Gastrocnemius medialis (tissue), 4 donors: ENCODE measurements at regions not wholly inside any gene's neighbourhood (a gene's known extent, or its start where the extent isn't known, plus 50 kb on each side); places are given as distances from the start of the nearest gene placed in this dataset.

Experiments
- ATAC-seq, 2 donors: fragments of 150-250 bp; one replicate each; pipeline ENCODE4 v1.9.1; 2016
- DNase-seq, 2 donors: peaks; one replicate each; pipeline ENCODE4 v3.0.0-alpha.2; 2019
- H3K27ac ChIP-seq, 4 donors: fragments of 200-600 bp; sonication (generic); 1 replicate in 1 of 4; 2 replicates in 3 of 4; pipeline ENCODE4 v1.5.1; 2016 to 2018; ENCODE audit warnings: mild to moderate bottlenecking in 2 of 4, moderate library complexity in 1 of 4
- H3K27me3 ChIP-seq, 3 donors: fragments of 200-600 bp; sonication (generic) in 2 of 3; 1 replicate in 1 of 3; 2 replicates in 2 of 3; pipeline versions ENCODE4 v1.5.1 to v1.6.0; 2016 to 2019; ENCODE audit warnings: mild to moderate bottlenecking in 1 of 3, moderate library complexity in 1 of 3
- H3K36me3 ChIP-seq, 2 donors: fragments of 200-600 bp; sonication (generic) in 1 of 2; one replicate each; pipeline ENCODE4 v1.5.1; 2017 to 2018
- H3K4me1 ChIP-seq, 2 donors: fragments of 200-600 bp; sonication (generic) in 1 of 2; one replicate each; pipeline ENCODE4 v1.5.1; 2016 to 2017; ENCODE audit warnings: mild to moderate bottlenecking in 2 of 2
- H3K4me3 ChIP-seq, 4 donors: fragments of 200-600 bp; sonication (generic) in 3 of 4; 1 replicate in 1 of 4; 2 replicates in 3 of 4; pipeline ENCODE4 v1.5.1; 2016 to 2019; ENCODE audit warnings: mild to moderate bottlenecking in 2 of 4
- H3K9me3 ChIP-seq, 3 donors: fragments of 200-600 bp; sonication (generic) in 2 of 3; 1 replicate in 1 of 3; 2 replicates in 2 of 3; pipeline ENCODE4 v1.5.1; 2016 to 2019
- CTCF ChIP-seq, 5 experiments: fragments of 450-650 bp in 3 of 5; fragments of 200-600 bp in 2 of 5; sonication (generic) in 2 of 5; IDR thresholded peaks in 4 of 5; conservative IDR thresholded peaks in 1 of 5; 1 replicate in 4 of 5; 2 replicates in 1 of 5; pipeline ENCODE4 v1.5.1; 2016 to 2019; ENCODE audit warnings: antibody characterized with exemption in 5 of 5, mild to moderate bottlenecking in 3 of 5, moderate library complexity in 3 of 5
- POLR2A ChIP-seq, 2 donors: fragments of 450-650 bp; IDR thresholded peaks; one replicate each; pipeline ENCODE4 v1.6.1; 2017; ENCODE audit warnings: antibody characterized with exemption in 2 of 2, mild to moderate bottlenecking in 2 of 2, moderate library complexity in 2 of 2
- in situ Hi-C, 4 donors: fragments of 200-750 bp; cut with MboI; loops; one replicate each; pipeline versions ENCODE4 v1.15.0 to v1.8.0; 2017; ENCODE audit warnings: low sequenced_read_pairs in 4 of 4
- intact Hi-C: fragments of 100-400 bp; cut with DNase I; formaldehyde crosslinking; loops from one replicate; pipeline ENCODE4 v1.15.1; 2023; ENCODE audit warnings: low total_unique reads

- no peak overlapping the region for H3K27ac ChIP-seq
- no peaks in the 10 kb centered on the region for H3K36me3 ChIP-seq
- no peaks in the 10 kb centered on the region for H3K27me3 ChIP-seq
- H3K4me1 ChIP-seq, result no peaks in the 10 kb centered on the region
- intact Hi-C loops, result no loop called here
- H3K9me3 ChIP-seq, result no peaks in the 10 kb centered on the region
- DNase-seq, result no peak
- in situ Hi-C loops, result no loop called here
- TF ChIP-seq POLR2A (IDR thresholded peaks at IDR 0.05) (no peak), CTCF (IDR thresholded peaks at IDR 0.05 in 4 of 5, conservative IDR thresholded peaks at IDR 0.05 in 1 of 5) (no peak)
- H3K4me3 ChIP-seq, result no peak overlapping the region
- ATAC-seq, result peak; percentile 49 to 60
Observed at GRCh38 chr13:50244713-50245574, 229.7 kb downstream of the KCNRG start.

- Histone ChIP-seq H3K4me3 (no peak overlapping the region), H3K36me3 (no peaks in the 10 kb centered on the region), H3K4me1 (no peaks in the 10 kb centered on the region), H3K27ac (no peak overlapping the region), H3K27me3 (no peaks in the 10 kb centered on the region), H3K9me3 (no peaks in the 10 kb centered on the region)
- no peak for ATAC-seq
- intact Hi-C loops, result no loop called here
- in situ Hi-C loops, result no loop called here
- DNase-seq, result no peak
- no peak for TF ChIP-seq CTCF (IDR thresholded peaks at IDR 0.05 in 4 of 5, conservative IDR thresholded peaks at IDR 0.05 in 1 of 5)
- TF ChIP-seq POLR2A (IDR thresholded peaks at IDR 0.05), result no peak
Observed at GRCh38 chr13:50247223-50247622, 232.0 kb downstream of the KCNRG start.

DNA sequence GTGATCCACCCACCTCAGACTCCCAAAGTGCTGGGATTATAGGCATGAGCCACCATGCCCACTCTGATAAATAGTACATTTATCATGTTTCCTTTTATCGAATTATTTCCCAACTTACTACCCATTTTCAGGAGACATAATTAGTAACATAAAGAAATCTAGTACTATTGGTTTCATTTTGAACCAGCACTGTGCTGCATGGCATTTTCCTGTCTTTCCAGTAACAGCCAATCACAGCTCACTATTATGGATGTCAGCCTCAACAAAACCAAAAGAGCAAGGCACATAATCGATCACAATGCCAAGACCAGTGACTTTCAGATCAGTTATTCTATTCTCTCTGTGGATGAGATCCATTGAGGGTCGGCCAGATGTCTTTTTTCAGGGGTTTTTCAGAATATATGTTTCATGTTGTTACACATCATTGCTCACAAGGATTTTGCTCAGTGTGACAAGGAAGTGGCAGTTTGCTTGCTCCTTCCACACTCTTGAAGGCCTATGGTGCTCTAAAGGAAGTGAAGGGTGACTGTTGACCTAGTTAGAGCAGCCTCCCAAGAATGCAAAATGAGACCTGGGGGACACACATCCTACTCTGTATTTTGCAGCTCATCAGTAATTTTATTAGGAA lies 233.4 kb downstream of the KCNRG start:
- intact Hi-C loops, result no loop called here
- TF ChIP-seq CTCF (IDR thresholded peaks at IDR 0.05 in 4 of 5, conservative IDR thresholded peaks at IDR 0.05 in 1 of 5), result no peak
- no peaks in the 10 kb centered on the region for H3K9me3 ChIP-seq
- no peak overlapping the region for H3K4me3 ChIP-seq
- H3K27ac ChIP-seq, result no peak overlapping the region
- H3K27me3 ChIP-seq, result no peaks in the 10 kb centered on the region
- in situ Hi-C loops, result no loop called here
- no peaks in the 10 kb centered on the region for H3K36me3 ChIP-seq
- H3K4me1 ChIP-seq, result no peaks in the 10 kb centered on the region
- no peak for DNase-seq
- no peak for ATAC-seq

DNA sequence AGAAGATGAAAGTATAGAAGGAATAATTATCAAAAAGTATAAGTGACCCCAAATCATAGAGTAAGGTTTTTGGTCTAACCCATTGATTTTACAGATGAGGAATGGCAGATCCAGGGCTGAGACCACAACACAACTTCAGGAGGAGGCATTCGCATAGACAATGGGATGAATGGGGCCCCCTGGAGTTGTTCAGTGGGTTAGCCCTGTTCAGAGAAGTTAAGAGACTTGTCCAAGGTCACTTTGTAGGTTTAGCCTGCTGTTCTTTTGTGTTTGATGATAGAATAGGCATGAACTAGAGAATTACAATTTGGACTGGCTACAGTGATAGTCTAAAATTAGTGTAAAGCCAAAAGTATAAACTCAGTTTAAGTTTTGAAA lies 233.9 kb downstream of the KCNRG start:
- no peak overlapping the region for H3K27ac ChIP-seq
- ATAC-seq (no peak), DNase-seq (no peak)
- intact Hi-C loops, result no loop called here
- H3K9me3 ChIP-seq, result no peaks in the 10 kb centered on the region
- no peaks in the 10 kb centered on the region for H3K27me3 ChIP-seq
- H3K4me1 ChIP-seq, result no peaks in the 10 kb centered on the region
- no peak overlapping the region for H3K4me3 ChIP-seq
- in situ Hi-C loops, result no loop called here
- H3K36me3 ChIP-seq, result no peaks in the 10 kb centered on the region
- no peak for TF ChIP-seq CTCF (IDR thresholded peaks at IDR 0.05 in 4 of 5, conservative IDR thresholded peaks at IDR 0.05 in 1 of 5)
- no peak for TF ChIP-seq POLR2A (IDR thresholded peaks at IDR 0.05)
